HG03460 (cell line): ENCODE measurements at regions not wholly inside any gene's neighbourhood (a gene's known extent, or its start where the extent isn't known, plus 50 kb on each side); places are given as distances from the start of the nearest gene placed in this dataset.
"Not testable (repeated sequence)": the region's sequence is repeated elsewhere in the genome, so short reads cannot be mapped to it uniquely, and the experiment has no call there.

ENCODE experiments used
- ATAC-seq: cut with Tn5 transposase; IDR thresholded peaks from one replicate; pipeline ENCODE4 v1.9.1; 2021; ENCODE audit not compliant: unreplicated experiment

- no peak for ATAC-seq
These were observed 213.3 kb upstream of the CXCR4 start for GRCh38 chr2:136331226-136331625.

DNA sequence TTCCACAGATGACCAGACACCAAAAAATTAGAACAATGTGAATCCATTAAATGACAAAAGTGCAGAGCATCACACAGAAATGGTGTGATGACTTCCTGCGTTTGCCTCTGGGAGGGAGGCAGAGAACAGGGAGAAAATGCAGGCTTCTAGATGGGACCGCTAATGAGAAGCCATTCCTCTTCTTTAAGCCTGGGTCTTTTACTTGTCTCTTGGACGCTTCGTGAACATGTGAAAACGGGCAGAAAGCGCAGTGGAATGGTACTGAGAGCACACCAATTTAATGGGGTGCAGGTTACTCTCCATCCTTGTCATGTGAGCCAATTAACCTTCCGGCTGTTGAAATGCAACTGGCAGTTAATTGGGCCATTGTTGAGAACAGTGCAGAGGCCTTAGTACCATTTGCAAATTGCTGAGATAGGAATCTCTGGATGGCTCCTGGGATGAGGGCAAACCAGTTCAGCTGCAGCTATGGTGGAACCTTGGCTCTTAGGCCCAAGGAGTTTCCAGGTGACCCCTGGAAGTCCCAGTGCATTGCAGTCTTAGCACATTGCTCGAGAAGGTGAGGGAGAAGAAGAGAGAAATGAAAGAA, 210.4 kb upstream of the CXCR4 start:
- ATAC-seq: no peak

- ATAC-seq: peak; percentile 70
These were observed 209.4 kb upstream of the CXCR4 start for GRCh38 chr2:136327162-136327852.

DNA sequence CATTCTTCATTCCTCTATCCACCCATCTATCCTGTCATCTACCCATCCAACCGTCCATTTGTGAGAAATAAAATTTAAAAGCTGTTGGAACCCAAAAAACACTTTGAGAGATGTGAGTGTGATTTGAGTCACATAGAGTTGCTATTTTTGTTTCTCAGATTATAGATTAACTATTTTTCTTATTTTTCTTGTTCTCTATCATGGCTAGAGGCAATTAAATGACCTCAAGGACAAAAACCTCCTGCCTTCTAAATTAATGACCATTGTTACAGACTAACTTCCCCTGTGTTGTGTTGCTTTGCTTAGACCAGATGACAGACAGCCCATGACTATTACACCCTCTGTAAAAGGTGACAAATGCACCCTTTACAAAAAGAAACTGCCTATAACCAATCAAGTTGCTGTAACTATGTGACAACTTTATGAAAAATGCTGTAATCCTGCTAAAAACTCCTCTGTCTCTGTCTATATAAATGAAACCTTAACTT, 207.9 kb upstream of the CXCR4 start:
- ATAC-seq: no peak

- ATAC-seq: no peak
These were observed 207.0 kb upstream of the CXCR4 start for GRCh38 chr2:136324966-136325365.

- no peak for ATAC-seq
These were observed 206.0 kb upstream of the CXCR4 start for GRCh38 chr2:136323935-136324334.

DNA sequence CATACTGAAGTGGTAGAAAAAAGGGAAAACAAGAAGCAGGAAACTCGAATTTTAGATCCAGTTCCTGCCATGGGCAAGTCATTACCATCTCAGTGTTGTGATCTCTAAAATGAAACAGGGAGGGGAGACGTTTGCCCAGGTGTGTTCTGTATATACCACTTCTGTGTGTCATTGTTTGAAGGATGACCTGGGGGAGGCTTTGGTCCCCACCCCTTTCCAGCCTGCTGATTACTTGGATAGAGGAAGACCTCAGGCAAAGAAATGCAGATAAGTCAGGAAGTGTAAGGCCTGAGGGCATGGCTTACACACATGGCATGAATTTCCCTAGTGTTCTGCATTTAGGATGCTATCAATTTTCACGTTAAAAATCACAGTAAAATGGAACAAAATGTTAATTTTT, 205.2 kb upstream of the CXCR4 start:
- ATAC-seq: no peak

DNA sequence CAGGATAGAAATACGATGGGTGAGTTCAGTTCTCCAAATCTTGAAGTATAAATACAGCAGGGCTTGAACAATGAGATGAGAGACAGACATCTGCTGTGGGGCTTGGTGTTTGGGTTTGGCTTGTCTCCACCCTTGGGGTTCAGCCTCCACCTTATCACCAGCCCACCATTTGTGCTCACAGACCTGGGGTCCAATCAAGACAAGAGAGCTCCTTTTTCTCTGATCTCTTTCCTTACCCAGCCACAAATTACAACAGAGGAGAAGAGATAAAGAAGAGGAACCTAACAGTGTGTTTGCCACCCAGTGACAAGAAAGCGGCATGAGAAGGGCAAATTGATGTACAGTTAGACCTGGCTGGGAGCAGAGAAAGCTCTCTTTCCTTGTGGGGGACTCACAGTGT, 204.5 kb upstream of the CXCR4 start:
- ATAC-seq: no peak

- ATAC-seq: no peak
These were observed 201.7 kb upstream of the CXCR4 start for GRCh38 chr2:136319651-136320050.

DNA sequence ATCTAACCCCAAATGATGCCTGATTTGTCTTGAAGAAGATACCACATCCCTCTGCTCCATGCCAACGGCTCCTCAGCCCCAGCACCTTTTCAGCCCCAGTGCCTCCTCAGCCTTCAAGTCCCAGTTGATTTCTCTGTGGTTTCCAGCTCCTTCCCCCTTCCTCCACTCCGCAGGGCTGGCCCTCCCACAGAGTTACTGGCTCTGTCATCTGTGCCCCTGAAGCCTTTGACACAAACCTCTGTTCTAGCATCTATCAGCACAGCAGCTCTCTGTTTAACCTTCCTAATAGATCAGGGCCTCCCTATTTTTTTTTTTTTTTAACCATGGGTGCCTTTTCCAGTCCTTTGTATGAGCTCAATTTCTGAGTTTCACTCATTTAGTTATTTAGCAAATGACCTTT, 201.3 kb upstream of the CXCR4 start:
- ATAC-seq: no peak

GRCh38 chr2:136314240-136314639, 196.3 kb upstream of the CXCR4 start:
- ATAC-seq: no peak

DNA sequence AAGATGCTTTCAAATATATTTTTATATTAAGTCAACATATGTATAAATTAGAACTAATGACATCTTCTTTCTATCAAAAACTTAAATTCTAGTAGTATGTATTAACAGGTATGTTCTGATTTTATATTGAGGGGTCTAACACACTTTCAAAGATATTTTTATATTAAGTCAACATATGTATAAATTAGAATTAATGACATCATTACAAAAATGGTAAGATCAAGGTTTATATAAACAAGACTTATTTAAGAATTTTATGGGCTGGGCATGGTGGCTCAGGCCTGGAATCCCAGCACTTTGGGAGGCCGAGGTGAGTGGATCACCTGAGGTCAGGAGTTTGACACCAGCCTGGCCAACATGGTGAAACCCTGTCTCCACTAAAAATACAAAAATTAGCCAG, 194.6 kb upstream of the CXCR4 start:
- ATAC-seq: not testable (repeated sequence)

- no peak for ATAC-seq
These were observed 193.1 kb upstream of the CXCR4 start for GRCh38 chr2:136310797-136311603.

GRCh38 chr2:136310005-136310495, 192.1 kb upstream of the CXCR4 start:
- no peak for ATAC-seq

DNA sequence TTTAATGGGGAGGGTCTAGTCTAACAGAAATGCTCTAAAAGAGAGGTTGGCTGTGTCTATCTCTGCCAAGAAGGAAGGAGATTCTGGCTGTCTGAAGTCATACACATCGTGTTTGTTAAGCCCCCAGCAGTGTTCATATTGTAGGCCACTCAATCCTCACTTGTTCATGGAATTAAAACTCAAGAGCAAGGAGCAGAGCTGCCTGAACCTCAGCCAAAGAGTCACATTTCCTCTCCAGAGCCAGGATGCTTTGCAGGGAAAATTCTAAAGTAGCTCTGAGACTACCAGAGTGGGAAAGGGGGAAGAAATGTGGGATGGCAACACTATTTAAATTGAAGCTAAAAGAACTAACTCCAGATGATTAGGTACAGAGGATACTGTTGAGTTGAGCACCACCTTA, 190.7 kb upstream of the CXCR4 start:
- no peak for ATAC-seq

DNA sequence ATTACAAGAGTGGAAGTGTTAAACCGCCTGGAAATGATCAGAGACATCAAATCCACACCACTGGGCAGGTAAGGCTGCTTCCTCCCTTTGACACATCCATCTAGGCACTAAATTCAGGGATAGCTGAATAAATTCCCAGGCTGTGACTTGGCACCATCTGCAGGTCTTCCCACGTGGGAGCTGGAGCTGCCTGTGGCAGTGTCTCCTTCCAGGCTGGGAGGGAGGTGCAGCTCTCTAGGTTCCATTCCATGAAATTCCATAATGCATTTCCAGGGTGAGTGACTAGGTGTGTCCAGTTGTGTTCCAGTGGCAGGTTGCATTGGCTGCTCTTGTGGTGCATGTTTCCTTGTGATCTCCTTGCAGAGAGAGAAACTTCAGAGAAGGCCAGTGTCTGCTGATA, 188.9 kb upstream of the CXCR4 start:
- no peak for ATAC-seq

- peak; percentile 77 for ATAC-seq
These were observed 187.7 kb upstream of the CXCR4 start for GRCh38 chr2:136305517-136306192.

GRCh38 chr2:136301006-136301405, 183.1 kb upstream of the CXCR4 start:
- ATAC-seq: no peak

GRCh38 chr2:136298631-136299030, 180.7 kb upstream of the CXCR4 start:
- no peak for ATAC-seq

DNA sequence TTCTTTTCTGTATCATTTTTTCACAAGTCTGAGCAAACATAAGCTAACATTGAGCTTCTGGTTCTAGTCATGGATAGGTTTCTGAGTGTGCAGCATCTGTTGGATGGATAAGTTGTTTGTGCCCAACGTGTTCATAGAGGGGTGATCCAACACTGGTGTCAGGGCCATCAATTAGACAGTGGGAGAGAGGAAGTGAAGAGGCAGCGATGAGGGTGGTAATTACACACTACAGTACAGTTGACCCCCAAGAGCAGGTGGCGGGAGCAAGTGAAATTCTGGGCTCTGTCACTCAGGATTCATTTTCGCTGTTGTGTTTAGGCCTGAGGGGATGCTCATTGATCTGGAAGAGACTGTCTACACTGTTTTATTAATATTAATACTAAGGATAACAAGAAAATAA, 180.0 kb upstream of the CXCR4 start:
- no peak for ATAC-seq

DNA sequence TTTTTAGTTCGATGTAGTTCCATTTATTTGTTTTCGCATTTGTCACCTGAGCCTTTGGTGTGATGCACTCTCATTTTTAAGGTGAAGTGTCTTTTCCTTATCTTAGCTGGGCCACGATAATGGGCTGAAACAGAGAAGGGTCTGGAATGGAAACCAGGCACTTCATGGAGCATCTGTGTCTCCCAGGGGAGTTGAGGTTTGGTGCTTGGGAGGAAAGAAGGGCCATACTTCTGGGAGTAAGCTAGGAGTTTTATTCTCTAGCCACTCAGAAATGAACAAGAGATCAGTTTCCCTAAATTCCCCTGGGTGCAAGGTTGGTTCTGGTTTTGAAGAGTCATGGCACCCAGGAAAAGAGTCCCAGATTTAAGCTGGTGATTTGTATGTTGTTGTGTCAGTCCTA, 179.4 kb upstream of the CXCR4 start:
- no peak for ATAC-seq
